CD1c-positive myeloid dendritic cell (primary cell): ENCODE measurements at regions not wholly inside any gene's neighbourhood (a gene's known extent, or its start where the extent isn't known, plus 50 kb on each side); places are given as distances from the start of the nearest gene placed in this dataset.
"Not testable (repeated sequence)": the region's sequence is repeated elsewhere in the genome, so short reads cannot be mapped to it uniquely, and the experiment has no call there.

Experiments
- DNase-seq: peaks from one replicate; pipeline ENCODE4 v3.0.0-alpha.2; 2016; ENCODE audit errors: extremely low spot score

DNA sequence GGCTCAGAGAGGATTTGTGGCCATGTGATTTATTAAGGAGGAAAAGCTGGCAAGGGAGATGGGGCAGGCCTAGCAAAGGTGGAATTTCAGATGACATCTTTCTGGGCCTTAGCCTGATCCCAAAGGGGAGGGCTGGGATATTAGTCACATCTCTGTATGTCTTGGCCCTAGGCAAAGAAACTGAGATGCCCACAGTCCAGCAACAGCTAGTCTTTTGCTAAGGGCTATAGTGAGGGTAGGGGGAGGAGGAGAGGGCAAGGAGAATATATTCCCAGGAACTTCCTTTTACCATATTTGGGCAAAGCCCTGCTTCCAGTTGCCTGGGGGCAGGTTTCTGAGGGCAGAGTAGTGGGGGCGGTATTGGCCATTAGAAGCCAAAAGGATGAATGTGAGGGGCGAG is 209.8 kb upstream of the NR3C2 start:
- DNase-seq = no peak

DNA sequence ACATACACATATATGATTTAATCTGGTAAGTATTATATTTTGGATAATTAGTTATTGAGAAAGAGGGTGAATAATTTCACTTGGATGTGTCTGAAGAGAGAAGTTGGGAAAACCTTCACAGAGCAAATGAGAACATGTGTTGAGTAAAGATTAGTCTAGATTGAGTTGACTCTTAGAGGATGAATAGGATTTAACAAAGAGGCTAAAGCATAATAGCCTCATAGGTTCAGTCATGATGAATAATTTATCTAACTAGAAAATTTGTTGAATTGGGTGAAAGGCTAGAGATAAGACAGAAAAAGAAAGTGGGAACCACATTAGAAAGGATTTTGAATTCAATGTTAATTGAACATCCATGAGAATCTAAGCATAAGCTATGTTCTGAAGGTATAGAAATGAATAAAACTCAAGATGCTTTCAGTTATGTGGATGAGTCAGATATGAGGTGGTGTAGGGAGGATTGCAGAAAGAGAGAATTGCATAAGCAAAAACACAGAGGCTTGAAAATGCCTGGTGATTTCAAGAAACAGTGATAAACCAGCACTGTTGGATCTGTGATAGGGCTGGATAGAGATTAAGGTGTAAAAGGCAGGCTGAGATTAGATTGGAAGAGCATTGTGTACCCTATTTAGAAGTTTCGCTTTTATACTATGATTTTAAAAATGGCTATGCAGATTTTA is 207.6 kb upstream of the NR3C2 start:
- DNase-seq = no peak

DNA sequence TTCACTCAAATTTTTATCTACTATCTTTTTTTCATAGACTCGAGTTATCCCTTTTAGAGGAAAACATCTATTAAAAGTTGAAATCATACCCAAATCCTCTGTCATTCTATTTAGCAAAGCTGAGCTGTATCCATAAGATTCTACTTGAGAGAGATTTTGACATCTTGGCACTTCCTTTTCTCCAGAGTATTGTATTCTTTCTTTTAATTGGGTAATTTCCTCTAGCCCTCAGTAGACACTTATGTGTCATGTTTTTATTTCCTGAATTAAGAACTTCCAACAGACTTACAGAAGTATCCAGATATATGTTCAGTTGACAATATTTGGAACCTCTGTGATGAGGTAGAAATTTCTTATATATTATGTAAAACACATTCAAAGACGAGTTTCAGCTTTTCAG is 201.6 kb upstream of the NR3C2 start:
- DNase-seq = no peak

DNA sequence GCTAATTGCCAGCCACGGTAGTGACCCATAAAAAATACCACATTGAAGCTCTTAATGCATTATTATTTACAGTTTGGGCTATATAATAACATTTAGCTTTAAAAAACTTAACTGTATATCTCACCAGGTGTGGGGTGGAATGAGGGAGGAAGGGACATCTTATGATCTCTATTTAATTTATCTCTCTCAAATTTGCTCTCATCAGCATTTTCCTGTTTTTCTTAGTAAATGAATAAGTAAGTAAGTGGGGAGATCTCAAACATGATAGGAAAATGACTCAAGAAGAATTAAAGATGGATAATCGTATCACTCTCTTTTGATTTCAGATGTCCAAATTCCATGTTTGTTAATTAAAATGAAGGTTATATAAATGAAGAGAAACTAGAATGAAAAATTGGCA is 200.7 kb upstream of the NR3C2 start:
- DNase-seq = no peak

DNA sequence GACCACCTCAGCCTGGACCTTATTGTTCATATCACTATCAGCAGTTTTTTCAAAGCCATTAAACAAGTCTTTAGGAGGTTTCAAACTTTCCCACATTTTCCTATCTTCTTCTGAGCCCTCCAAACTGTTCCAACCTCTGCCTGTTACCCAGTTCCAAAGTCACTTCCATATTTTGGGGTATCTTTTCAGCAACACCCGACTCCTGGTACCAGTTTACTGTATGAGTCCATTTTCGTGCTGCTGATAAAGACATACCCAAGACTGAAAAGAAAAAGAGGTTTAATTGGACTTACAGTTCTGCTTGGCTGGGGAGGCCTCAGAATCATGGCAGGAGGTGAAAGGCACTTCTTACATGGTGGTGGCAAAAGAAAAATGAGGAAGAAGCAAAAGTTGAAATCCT is 195.9 kb upstream of the NR3C2 start:
- DNase-seq = not testable (repeated sequence)

DNA sequence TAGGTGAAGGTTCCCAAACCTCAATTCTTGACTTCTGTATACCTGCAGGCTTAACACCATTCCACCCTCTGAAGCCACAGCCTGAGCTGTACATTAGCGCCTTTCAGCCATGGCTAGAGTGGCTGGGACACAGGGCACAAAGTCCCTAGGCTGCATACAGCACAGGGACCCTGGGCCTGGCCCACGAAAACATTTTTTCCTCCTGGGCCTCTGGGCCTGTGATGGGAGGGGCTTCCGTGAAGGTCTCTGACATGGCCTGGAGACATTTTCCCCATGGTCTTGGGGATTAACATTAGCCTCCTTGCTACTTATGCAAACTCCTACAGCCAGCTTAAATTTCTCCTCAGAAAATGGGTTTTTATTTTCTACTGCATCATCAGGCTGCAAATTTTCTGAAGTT is 195.2 kb upstream of the NR3C2 start:
- not testable (repeated sequence) for DNase-seq

DNA sequence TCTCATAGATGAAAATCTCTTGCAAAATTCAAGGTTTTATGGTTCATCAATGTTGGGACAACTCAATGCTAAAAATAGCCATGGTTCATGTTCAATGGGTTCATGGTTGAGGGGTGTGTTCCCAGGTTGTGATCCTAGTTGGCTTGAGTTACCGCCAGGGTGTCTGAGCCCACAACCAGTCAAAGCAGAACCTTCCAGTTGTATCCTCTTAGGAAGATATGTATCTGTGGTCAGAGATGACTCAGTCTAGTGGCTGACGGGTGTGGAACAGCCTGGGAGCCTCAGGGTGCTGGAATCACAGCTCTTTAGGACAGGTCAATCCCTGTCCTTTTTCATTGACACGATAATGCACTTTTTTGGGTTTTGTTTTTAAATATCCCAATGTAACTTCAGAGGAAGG is 192.3 kb upstream of the NR3C2 start:
- no peak for DNase-seq

DNA sequence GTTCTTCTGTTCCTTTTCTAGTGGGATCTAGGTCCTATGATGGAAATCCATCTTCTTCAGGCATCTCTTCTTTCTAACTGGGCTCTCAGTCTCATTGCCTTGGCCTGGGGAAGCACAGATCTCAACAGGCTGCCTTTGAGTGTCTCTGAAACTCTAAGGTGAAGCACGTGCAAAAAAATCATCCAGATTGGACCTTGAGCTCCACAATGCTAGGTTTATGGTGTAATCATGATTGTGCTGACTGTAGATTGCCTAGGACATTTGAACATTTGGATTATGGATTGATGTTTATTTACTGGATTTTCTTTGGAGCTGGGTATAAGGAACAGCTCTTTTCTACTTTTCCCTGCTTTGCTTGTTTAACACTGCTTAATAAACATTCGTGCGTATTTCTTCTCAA is 191.5 kb upstream of the NR3C2 start:
- DNase-seq = no peak

DNA sequence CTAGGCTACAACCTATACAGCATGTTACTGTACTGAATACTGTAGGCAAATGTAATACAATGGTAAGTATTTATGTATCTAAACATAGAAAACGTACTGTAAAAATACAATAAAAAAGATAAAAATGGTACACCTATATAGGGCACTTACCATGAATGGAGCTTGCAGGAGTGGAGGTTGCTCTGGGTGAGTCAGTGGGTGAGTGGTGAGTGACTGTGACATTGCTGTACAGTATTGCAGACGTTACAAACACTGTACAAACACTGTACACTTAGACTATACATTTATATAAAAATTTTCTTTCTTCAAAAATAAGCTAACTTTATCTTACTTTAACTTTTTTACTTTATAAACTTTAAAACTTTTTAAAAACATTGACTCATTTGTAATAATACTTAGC is 190.3 kb upstream of the NR3C2 start:
- no peak for DNase-seq

DNA sequence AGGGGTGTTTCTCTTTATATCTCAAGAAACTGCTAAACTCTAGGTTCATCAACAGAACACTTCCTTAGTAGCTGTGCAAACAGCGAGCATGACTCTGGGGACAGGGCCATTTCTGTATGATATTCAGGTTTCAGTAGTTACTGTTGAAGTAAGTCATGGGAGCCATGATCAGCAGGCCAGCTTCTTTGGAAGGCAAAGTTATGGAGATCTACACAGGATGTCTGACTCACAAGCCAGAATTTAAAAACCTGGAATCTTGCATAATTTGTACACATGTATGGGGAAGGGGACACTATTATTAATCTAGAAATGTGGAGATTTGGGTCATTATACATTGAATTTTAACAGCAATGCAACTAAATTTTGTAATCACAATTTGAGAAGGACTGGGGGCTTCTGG is 187.8 kb upstream of the NR3C2 start:
- DNase-seq = no peak

DNA sequence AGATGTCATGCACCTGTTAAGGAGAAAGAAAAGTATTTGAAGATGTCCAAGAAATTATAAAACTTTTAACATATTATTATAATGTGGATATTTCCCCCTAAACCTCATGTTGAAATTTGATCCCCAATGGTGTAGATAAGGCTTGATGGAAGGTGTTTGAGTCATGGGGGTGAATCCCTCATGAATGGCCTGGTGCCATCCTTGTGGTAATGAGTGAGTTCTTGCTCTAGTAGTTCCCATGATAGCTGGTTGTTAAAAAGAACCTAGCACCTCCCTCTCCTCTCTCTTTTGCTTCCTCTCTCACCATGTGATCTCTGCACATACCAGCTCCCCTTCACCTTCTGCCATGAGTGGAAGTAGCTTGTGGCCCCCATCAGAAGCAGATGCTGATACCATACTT is 176.6 kb upstream of the NR3C2 start:
- DNase-seq = no peak

DNA sequence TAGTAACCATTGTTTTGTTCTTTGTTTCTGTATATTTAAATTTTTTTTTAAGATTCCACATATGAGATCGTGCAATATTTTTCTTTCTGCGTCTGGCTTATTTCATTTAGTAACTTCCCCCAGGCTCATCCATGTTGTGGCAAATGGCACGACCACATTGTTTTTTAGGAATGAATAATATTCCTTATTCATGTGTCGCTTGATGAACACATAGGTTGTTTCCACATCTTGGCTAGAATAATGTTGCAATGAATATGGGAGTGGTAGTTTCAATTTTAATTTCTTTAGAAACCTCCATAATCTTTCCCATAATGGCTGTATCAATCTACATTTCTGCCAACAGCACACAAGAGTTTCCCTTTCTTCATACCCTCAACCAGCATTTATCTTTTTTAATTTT is 166.8 kb upstream of the NR3C2 start:
- no peak for DNase-seq

DNA sequence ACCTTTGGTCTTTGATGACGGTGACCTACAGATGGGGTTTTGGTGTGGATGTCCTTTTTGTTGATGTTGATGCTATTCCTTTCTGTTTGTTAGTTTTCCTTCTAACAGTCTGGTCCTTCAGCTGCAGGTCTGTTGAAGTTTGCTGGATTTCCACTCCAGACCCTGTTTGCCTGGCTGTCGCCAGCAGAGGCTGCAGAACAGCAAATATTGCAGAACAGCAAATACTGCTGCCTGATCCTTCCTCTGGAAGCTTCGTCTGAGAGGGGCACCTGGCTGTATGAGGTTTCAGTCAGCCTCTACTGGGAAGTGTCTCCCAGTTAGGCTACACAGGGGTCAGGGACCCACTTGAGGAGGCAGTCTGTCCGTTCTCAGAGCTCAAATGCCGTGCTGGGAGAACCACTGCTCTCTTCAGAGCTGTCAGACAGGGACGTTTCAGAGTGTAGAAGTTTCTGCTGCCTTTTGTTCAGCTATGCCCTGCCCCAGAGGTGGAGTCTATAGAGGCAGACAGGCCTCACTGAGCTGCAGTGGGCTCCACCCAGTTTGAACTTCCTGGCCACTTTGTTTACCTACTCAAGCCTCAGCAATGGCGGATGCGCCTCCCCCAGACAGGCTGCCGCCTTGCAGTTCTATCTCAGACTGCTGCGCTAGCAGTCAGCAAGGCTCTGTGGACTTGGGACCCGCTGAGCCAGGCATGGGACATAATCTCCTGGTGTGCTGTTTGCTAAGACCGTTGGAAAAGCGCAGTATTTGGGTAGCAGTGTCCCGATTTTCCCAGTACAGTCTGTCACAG is 156.4 kb upstream of the NR3C2 start:
- not testable (repeated sequence) for DNase-seq

DNA sequence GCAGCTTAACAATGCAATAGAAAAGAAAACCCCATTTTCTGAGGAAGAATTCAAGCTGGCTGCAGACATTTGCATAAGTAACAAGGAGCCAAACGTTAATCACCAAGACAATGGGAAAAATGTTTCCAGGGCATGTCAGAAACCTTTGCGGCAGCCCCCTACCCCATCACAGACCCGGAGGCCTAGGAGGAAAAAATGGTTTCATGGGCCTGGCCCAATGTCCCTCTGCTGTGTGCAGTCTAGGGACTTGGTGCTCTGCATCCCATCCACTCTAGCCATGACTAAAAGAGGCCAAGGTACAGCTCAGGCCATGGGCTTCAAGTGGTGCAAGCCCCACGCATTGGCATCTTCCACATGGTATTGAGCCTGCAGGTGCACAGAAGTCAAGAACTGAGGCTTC is 147.0 kb upstream of the NR3C2 start:
- DNase-seq = no peak

DNA sequence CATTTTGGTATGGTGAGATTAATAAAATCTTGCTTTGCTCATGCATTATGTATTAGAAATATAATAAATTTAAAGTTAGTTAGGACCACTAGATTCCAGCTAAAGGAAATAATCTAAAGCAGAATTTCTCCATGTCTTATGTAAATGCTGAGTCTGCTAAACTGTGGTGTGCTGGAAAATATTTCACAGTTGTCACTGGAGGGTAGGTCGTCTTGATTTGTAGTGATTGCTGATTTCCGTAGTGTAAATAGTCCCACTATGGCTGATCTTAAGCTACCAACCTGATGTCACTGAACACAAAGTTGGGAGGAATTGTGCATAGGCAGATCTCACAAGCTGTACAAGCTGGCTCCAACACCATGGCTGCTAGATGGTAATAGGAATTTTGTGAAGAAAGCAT is 133.4 kb upstream of the NR3C2 start:
- no peak for DNase-seq

DNA sequence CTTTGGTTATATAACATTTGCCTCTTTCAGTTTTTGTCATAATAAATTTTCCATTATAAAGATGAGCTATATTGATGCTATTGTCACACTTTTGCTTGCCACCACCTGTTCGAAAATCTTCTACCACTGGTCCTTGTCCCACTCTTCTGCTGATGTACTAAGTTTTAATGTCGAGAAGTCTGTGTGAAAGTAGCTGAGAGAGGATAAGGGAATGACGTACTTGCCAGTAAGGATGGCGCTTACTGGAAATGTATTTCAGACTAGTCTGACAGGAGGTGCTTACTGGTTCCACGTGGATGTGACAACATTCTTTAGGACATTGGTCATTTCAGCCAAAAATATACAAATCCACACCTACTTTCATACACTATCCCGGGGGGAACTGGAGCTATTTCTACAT is 132.7 kb upstream of the NR3C2 start:
- no peak for DNase-seq

DNA sequence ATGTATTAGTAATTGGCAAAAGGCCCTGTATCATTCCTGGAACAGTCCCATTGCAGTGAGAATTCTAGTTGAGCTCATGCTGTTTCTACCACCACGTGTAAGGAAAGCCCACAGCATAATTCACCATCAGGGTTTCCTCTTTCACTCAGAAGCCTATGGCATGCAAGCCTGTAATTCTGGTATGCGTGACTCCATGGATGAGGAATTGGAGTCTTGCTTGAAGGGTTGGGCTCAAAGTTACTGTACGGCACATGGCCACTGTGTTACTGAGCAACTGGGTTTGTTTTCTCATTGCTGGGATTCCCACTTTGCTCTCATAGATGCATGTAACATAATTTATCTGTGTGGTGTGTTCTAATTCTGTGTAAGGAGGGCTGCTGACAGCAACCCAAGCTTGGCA is 132.3 kb upstream of the NR3C2 start:
- DNase-seq = no peak

DNA sequence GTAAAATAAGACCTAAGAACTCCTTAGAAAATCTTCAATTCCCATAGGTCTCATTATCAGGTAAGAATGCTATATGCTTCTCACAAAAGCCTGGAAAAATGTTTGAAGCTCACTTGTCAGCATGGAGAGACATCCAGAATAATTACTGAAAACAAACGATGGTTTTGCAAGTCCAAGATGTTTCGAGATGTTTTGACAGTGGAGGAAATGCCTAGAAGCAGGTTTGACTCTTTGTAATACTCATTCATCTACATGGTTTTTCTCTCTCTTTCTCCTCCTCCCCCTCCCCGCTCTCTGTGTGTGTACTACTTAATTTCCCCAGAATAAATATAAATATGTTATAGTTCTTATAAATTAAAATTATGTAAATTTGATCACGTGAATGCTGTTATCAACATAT is 131.9 kb upstream of the NR3C2 start:
- no peak for DNase-seq

DNA sequence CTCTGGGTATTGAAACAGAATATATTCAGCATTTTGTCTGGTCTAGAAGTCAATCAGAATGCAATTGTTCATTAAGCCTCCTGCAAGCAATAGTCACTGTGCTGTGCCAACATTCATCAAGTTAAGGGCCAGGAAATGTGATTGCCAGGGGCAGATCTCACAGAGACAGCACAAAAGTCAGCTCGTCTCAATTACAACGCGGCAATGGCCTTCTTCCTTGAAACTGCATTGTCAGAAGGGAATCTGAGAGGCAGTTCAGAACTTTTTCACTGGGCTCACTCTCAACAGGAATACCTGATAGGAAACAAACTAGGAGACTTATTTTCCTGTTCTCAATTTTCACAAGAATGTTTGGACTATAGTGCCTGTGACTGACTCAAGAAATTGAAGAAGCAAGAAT is 131.1 kb upstream of the NR3C2 start:
- DNase-seq = no peak

DNA sequence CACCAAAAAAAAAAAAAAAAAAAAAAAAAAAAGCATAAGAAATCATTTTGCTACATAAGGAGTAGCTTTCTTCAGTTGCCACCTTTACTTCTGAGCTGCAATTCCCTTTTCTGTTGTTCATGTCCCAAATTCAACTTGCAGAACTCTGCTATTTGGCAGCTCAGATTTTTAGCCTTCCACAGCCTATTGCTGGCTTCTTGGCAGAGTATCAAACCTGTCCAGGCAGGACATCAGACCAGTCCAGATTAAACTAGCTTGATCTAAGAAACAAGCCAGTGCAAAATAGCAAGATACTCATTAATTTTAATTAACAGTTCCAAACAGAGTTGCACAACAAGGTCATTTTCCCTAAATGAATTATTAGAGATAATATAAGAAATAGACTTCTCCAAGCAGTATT is 123.6 kb upstream of the NR3C2 start:
- DNase-seq = no peak

DNA sequence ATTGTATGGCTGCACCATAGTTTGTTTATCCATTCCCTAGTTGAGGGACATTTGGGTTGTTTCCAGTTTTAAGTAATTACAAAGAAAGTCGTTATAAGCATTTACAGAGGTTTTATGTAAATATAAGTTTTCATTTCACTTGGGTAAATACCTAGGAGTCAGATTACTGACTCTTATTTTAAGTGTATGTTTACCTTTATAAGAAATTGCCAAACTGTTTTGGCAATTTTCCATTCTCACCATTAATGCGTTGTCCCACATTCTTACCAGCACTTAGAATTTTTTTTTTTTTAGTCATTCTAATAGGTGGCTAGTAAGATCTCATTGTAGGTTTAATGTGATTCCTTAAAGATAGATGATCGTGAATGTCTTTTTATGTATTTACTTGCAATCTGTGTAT is 121.5 kb upstream of the NR3C2 start:
- no peak for DNase-seq

DNA sequence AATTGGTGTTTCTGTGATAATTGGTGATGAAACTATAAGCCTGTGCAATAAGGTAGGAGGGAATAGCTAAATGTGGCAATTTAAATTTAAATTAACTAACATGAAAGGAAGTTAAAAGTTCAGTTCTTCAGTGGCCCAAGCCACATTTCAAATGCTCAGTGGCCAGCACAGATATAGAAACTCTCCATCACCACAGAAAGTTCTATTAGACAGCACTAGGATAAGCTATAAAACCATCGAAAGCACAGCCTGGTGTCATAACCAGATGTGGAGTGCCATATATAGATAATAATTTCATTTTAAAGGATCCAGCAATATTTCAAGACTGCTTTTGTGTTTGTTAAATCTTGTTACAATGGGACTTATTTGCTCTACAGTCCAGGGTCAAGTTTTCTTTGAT is 119.3 kb upstream of the NR3C2 start:
- no peak for DNase-seq

DNA sequence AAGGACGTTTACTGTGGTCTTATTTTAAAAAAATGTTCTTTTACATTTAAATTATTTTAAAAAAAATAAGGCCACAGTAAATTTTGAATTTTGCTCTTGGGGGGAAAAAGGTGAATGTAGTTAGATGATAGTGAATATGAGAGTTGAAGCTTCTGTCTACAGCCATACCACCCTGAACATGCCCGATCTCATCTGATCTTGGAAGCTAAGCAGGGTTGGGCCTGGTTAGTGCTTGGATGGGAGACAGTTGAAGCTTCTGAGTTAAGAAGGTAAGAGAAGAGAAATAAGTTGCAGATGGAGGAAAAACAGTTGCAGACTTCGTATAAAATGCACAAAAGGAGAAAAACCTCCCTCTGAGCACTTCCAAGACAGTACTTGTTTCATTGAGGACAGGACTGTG is 115.6 kb upstream of the NR3C2 start:
- no peak for DNase-seq

DNA sequence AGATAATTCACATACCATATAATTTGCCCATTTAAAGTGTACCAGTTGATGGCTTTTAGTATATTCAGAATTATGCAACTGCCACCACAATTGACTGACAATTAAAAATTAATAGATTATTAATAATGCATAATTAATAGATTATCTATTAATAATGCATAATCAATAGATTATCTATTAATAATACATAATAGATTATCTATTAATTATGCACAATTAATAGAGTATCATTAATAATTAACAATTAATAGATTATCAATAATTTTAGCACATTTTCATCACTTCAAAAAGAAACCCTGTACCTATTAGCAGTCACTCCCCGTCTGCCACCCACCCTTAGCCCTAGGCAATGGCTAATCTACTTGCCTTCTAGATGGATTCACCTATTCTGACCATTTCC is 108.6 kb upstream of the NR3C2 start:
- no peak for DNase-seq
